Hypothalamus (tissue), 51 donors: ENCODE measurements at regions not wholly inside any gene's neighbourhood (a gene's known extent, or its start where the extent isn't known, plus 50 kb on each side); places are given as distances from the start of the nearest gene placed in this dataset.
A peak's percentile ranks its signal among the peaks of the same experiment; 100 is the strongest.
"Not testable (repeated sequence)": the region's sequence is repeated elsewhere in the genome, so short reads cannot be mapped to it uniquely, and the experiment has no call there.

Experiments
- DNase-seq, 51 donors: peaks; one replicate each; lab custom pipeline; 2025; lab: John Stamatoyannopoulos, UW

- DNase-seq: no peak
Measured at GRCh38 chr5:129163810-129164378, 69.3 kb downstream of the ISOC1 start.

GRCh38 chr5:129170050-129170449, 75.5 kb downstream of the ISOC1 start:
- DNase-seq: no peak

- no peak for DNase-seq
Measured at GRCh38 chr5:129171194-129171944, 76.8 kb downstream of the ISOC1 start.

GRCh38 chr5:129172580-129172979, 78.0 kb downstream of the ISOC1 start:
- DNase-seq: peak in 2 of 51 donors; percentile 13 to 39

GRCh38 chr5:129173771-129174170, 79.2 kb downstream of the ISOC1 start:
- DNase-seq: no peak

- DNase-seq: no peak
Measured at GRCh38 chr5:129174480-129174879, 79.9 kb downstream of the ISOC1 start.

- no peak for DNase-seq
Measured at GRCh38 chr5:129177451-129177850, 82.9 kb downstream of the ISOC1 start.

GRCh38 chr5:129199308-129199707, 104.8 kb downstream of the ISOC1 start:
- DNase-seq: no peak

GRCh38 chr5:129204525-129204924, 110.0 kb downstream of the ISOC1 start:
- no peak for DNase-seq

- no peak for DNase-seq
Measured at GRCh38 chr5:129216001-129216400, 121.5 kb downstream of the ISOC1 start.

- DNase-seq: no peak
Measured at GRCh38 chr5:129217179-129217578, 122.6 kb downstream of the ISOC1 start.

GRCh38 chr5:129223178-129223577, 128.6 kb downstream of the ISOC1 start:
- DNase-seq: no peak

- no peak for DNase-seq
Measured at GRCh38 chr5:129228577-129228976, 134.0 kb downstream of the ISOC1 start.

- DNase-seq: no peak
Measured at GRCh38 chr5:129241755-129242154, 147.2 kb downstream of the ISOC1 start.

- DNase-seq: no peak
Measured at GRCh38 chr5:129243039-129243438, 148.5 kb downstream of the ISOC1 start.

- no peak for DNase-seq
Measured at GRCh38 chr5:129244478-129244877, 149.9 kb downstream of the ISOC1 start.

GRCh38 chr5:129245489-129245888, 150.9 kb downstream of the ISOC1 start:
- DNase-seq: peak in 2 of 51 donors; percentile 51 to 76

GRCh38 chr5:129246088-129246487, 151.5 kb downstream of the ISOC1 start:
- no peak for DNase-seq

GRCh38 chr5:129249886-129250285, 155.3 kb downstream of the ISOC1 start:
- DNase-seq: no peak

GRCh38 chr5:129271308-129271707, 176.8 kb downstream of the ISOC1 start:
- DNase-seq: peak in 4 of 51 donors; percentile 1 to 12 (median 4)

- DNase-seq: no peak
Measured at GRCh38 chr5:129284010-129284409, 176.1 kb upstream of the ADAMTS19 start.

GRCh38 chr5:129294216-129294615, 165.9 kb upstream of the ADAMTS19 start:
- DNase-seq: not testable (repeated sequence)
